ENCODE measurements at regions not wholly inside any gene's neighbourhood (a gene's known extent, or its start where the extent isn't known, plus 50 kb on each side); places are given as distances from the start of the nearest gene placed in this dataset.
"Not testable (repeated sequence)": the region's sequence is repeated elsewhere in the genome, so short reads cannot be mapped to it uniquely, and the experiment has no call there.

GRCh38 chr7:73148570-73148969, 62.7 kb upstream of the SPDYE9 start:
- TF ChIP-seq CTCF (IDR thresholded peaks at IDR 0.05; ENCODE audit: insufficient read depth, low read length); POLR2AphosphoS5 (IDR thresholded peaks at IDR 0.05; ENCODE audit: low read depth); GABPA (IDR thresholded peaks at IDR 0.05; ENCODE audit: low read depth); REST (IDR thresholded peaks at IDR 0.05; ENCODE audit: insufficient replicate concordance, low read depth); SPI1 (IDR thresholded peaks at IDR 0.05; ENCODE audit: borderline replicate concordance, low read depth): not testable (repeated sequence)

Measured in HL-60 (cell line).